Umbilical cord (tissue), 1 donor: ENCODE measurements at regions not wholly inside any gene's neighbourhood (a gene's known extent, or its start where the extent isn't known, plus 50 kb on each side); places are given as distances from the start of the nearest gene placed in this dataset.
A peak's percentile ranks its signal among the peaks of the same experiment; 100 is the strongest.
"Not testable (repeated sequence)": the region's sequence is repeated elsewhere in the genome, so short reads cannot be mapped to it uniquely, and the experiment has no call there.

ENCODE experiments used
- DNase-seq: peaks from one replicate; pipeline ENCODE4 v3.0.0-alpha.2; 2015; ENCODE audit warnings: low spot score

GRCh38 chr14:105678057-105678456 lies 151.7 kb downstream of the TMEM121 start:
- not testable (repeated sequence) for DNase-seq

- DNase-seq: not testable (repeated sequence)
Measured at GRCh38 chr14:105678996-105679958, 152.9 kb downstream of the TMEM121 start.

GRCh38 chr14:105679959-105680735 lies 153.8 kb downstream of the TMEM121 start:
- not testable (repeated sequence) for DNase-seq

DNA sequence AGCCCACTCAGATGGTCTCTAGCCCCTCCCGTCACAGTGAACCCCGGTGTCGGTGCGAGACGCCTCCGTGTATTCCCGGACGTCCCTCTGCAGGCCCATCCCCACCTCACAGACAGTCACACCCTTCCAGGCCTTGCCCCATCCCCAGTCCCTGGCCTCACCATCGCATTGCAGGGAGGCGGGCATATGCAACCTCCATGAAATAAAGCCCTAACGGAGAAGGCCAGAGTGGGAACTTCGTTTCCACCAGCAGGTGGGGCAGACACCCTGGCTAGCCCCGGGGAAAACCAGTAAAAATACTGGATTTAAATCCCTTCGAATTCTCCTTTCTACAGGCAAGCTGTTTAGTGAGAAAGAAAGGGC lies 154.3 kb downstream of the TMEM121 start:
- not testable (repeated sequence) for DNase-seq

DNA sequence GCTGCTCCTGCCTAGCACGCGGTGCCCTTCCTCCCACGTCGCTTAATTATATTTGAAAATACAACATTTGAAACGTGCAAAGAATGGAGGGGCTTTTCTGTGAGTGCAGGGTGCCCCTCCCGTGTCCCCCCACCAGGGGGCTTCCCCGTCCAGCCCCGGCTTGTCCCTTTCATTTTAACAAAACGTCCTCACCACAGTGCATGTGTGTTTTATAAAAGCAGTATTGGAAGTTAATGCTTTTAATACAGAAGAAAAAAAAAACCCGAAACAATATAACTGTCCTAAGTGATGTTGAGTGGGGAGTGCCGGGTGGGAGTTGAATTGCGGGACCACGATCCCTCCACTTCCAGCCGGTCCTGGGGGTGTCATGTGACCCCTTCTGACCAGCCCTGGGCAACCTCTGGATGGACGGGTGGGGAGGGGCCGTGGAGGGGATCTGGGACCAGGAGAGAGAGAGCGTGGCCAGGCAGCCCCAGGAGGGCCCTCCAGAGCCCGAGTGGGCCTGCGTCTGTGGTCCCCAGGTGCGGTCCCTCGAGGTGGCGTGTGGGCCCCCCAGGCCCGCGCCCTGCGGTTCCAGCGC lies 155.3 kb downstream of the TMEM121 start:
- not testable (repeated sequence) for DNase-seq

GRCh38 chr14:105682442-105682841 lies 156.1 kb downstream of the TMEM121 start:
- DNase-seq: not testable (repeated sequence)

GRCh38 chr14:105682956-105683570 lies 156.7 kb downstream of the TMEM121 start:
- no peak for DNase-seq

GRCh38 chr14:105684056-105684455 lies 157.7 kb downstream of the TMEM121 start:
- DNase-seq: not testable (repeated sequence)

- not testable (repeated sequence) for DNase-seq
Measured at GRCh38 chr14:105684597-105684996, 158.2 kb downstream of the TMEM121 start.

DNA sequence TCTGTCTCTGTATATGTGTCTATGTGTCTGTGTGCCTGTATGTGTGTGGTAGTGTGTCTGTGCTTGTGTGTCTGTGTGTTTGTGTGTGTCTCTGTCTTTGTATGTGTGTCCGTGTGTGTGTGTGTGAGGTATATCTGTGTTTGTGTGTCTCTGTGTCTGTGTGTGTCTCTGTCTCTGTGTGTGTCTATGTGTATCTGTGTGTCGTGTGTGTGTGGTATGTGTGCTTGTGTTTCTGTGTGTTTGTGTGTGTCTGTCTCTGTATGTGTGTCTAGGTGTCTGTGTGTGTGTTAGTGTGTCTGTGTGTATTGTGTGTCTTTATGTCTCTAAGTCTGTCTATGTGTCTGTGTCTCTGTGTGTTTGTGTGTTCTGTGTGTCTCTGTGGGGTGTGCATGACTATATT lies 158.6 kb downstream of the TMEM121 start:
- DNase-seq: no peak

DNA sequence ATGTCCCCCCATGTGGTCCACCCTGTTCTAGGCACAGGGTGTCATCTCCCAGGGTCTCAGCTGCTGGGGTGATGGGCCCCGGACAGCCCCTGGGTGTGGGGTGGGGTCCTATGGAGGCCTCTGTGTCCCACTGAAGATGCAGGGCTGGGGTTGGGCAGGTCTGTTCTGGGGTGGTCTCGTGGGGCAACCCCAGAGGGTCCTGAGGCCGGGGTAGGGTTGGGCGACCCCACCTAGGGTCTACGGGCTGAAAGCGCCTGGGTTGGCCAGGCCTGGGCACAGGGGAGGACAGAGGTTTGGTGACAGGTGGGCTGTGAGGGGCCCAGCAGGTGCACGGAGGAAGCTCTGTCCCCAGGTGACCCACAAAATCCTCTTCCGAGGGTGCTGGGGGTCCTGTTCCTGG lies 159.2 kb downstream of the TMEM121 start:
- DNase-seq: not testable (repeated sequence)

GRCh38 chr14:105686050-105686449 lies 159.7 kb downstream of the TMEM121 start:
- not testable (repeated sequence) for DNase-seq

DNA sequence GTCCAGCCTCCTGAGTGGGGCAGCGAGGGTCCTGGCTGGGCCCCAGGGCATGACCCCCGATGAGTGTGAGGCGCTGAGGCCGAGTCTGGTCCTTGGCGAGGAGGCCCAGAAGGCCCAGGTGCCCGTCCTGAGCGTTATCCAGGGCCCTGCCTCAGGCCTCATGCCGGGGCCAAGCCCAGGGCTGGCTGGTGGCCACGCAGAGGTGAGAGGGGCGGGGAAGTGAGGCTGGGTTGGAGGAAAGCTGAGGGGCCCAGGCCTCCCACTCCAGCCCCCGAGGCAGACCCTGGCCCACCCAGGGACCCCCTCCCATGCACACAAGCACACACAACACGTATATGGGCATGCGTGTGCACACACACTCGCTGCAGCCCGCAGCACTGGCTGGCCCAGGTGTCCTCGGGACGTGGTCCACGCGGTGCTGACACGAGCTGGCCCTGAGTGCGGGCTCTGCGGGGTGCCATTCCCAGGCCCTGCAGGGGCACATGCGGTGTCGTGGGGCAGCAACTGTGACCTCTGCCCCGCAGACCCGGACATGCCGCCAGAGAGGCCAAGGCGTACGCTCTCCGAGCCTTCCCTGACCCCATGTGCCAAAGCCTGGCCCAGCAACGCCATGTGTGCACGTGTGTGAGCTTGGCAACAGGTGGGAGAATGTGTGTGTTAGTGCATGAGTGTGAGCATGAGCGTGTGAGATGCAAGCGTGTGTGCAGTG lies 160.2 kb downstream of the TMEM121 start:
- DNase-seq: not testable (repeated sequence)

GRCh38 chr14:105687171-105688022 lies 161.0 kb downstream of the TMEM121 start:
- not testable (repeated sequence) for DNase-seq

DNA sequence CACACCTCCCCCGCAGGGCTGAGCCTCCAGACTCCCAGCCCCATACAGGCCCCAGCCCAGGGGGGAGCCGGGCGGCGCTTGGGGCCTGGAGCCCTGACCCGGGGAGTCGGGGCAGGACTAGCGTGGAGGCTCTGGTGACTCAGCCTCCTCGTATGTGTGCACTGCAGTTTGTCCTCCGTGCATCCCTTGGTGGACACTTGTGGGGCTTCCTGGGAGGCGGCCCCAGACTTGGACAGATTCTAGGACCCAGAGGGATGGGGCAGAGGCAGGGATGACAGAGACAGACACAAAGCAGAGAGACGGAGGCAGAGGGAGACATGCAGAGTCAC lies 161.6 kb downstream of the TMEM121 start:
- peak; percentile 22 for DNase-seq

DNA sequence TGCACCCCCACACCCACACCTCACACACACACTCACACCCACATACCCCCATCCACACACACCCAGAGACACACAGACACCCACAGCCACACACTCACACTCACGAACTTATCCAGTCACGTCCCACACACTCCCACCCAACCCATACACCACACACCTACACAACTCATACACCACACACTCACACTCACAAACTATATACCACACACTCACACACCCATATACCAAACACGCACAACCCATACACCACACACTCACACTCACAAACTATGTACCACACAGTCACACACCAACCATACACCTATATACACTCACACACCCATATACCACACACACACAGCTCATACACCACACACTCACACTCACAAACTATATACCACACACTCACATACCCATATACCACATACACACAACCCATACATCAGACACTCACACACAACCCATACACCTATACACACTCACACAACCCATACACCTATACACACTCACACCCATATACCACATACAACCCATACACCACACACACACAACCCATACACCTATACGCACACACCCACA lies 162.4 kb downstream of the TMEM121 start:
- not testable (repeated sequence) for DNase-seq

DNA sequence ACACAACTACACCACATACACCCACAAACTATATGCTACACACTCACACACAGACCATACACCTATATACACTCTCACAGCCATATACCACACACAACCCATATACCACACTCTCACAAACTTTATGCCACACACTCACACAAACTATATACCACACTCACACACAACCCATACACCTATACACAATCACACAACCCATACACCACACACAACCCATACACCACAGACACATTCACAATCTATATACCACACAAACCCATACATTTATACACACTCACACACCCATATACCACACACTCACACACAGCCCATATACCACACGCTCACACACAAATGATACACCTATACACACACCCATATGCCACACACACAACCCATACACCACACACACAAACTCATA lies 163.3 kb downstream of the TMEM121 start:
- no peak for DNase-seq

- no peak for DNase-seq
Measured at GRCh38 chr14:105690671-105691070, 164.3 kb downstream of the TMEM121 start.

- DNase-seq: not testable (repeated sequence)
Measured at GRCh38 chr14:105691321-105692109, 165.1 kb downstream of the TMEM121 start.
